IPS-20b (cell line): ENCODE measurements at regions not wholly inside any gene's neighbourhood (a gene's known extent, or its start where the extent isn't known, plus 50 kb on each side); places are given as distances from the start of the nearest gene placed in this dataset.
A peak's percentile ranks its signal among the peaks of the same experiment; 100 is the strongest.

Experiments
- H3K27ac ChIP-seq: one replicate; pipeline ENCODE4 v1.5.1; 2013; ENCODE audit warnings: low read length
- H3K27me3 ChIP-seq: 2 replicates; pipeline ENCODE4 v1.6.1; 2013; ENCODE audit warnings: mild to moderate bottlenecking, low read length, inconsistent platforms; ENCODE audit not compliant: insufficient read depth
- H3K36me3 ChIP-seq: 2 replicates; pipeline ENCODE4 v1.6.1; 2013; ENCODE audit warnings: low read depth, mild to moderate bottlenecking, inconsistent platforms, low read length, moderate library complexity; ENCODE audit not compliant: insufficient read depth
- H3K4me1 ChIP-seq: 2 replicates; pipeline ENCODE4 v1.6.1; 2013; ENCODE audit warnings: mild to moderate bottlenecking, control low read depth, inconsistent platforms, low read length, moderate library complexity; ENCODE audit not compliant: insufficient read depth
- H3K4me3 ChIP-seq: 2 replicates; pipeline ENCODE4 v1.5.1; 2013; ENCODE audit warnings: mild to moderate bottlenecking, low read length, inconsistent platforms
- H3K9ac ChIP-seq: 2 replicates; pipeline ENCODE4 v1.6.1; 2013; ENCODE audit warnings: low read depth, mild to moderate bottlenecking, inconsistent platforms, low read length, moderate library complexity
- H3K9me3 ChIP-seq: 2 replicates; pipeline ENCODE4 v1.6.1; 2013; ENCODE audit warnings: mild to moderate bottlenecking, low read depth, low read length, inconsistent platforms; ENCODE audit not compliant: insufficient read depth

DNA sequence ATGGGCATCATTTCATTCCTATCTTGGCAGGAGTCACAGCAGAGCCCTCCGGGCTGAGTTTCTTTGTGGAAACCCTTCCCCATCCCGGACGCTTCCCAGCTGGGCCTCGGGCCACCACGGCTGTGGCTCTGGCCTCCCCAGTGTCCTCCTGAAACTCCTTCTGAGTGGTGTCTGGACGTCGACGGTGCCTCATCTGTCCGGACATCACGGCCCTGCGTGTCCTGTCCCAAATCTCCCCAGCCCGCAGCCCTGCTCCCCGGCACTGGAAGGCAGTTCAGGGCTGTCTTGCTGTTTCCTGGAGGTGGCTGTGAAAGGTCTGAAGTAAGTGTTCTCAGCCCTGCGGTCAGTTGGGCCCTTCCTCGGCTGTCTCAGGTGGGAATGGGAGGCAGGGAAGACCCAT, 99.8 kb upstream of the TMEM18 start:
- H3K9ac ChIP-seq: no peak overlapping the region
- H3K36me3 ChIP-seq: no peaks in the 10 kb centered on the region
- H3K27ac ChIP-seq: no peak overlapping the region
- H3K4me1 ChIP-seq: peaks cover 23% of the 10 kb centered on the region
- H3K9me3 ChIP-seq: no peaks in the 10 kb centered on the region
- H3K27me3 ChIP-seq: no peaks in the 10 kb centered on the region; the same call in 1 of the 2 replicates
- H3K4me3 ChIP-seq: no peak overlapping the region

DNA sequence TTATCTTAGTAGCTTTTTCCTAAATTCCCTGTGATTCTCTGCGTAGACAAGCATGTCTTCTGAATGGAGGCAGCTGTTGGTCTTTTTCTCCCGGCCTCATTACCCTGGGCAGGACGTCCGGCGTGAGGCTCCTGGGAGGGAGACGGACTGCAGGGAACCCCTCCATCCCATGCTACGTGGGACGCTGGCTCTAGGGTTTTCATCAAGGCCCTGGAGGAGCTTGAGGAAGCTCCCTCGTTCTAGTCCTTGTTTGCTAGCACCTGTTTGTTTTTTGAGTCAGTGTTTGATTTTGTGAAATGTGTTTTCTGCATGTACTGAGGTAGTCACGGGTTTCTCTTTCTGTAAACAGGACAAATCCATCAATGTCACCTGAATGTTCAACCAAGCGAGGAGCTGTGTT, 99.3 kb upstream of the TMEM18 start:
- peaks cover 23% of the 10 kb centered on the region for H3K4me1 ChIP-seq
- H3K9me3 ChIP-seq: no peaks in the 10 kb centered on the region
- no peak overlapping the region for H3K27ac ChIP-seq
- H3K36me3 ChIP-seq: no peaks in the 10 kb centered on the region
- H3K9ac ChIP-seq: no peak overlapping the region
- no peaks in the 10 kb centered on the region; the same call in 1 of the 2 replicates for H3K27me3 ChIP-seq
- H3K4me3 ChIP-seq: no peak overlapping the region

DNA sequence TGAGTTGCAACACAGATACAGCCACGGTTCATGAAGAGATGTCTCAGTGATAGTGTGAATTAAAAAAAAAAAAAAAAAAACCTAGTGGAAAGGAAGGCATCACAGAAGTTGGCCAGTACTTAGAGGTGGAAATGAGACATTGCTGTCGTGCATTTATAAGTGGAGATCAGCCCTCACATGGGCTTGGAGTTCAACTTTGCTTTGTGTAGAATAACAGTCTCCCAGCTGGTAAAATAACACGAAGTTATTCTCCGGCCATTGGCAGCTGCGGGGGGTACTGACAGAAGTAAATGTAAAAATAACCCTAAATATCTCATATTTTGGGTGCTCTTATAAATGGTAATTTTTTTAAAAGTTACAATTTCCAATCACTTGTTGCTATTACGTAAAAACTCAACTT, 98.8 kb upstream of the TMEM18 start:
- H3K9ac ChIP-seq: no peak overlapping the region
- H3K27me3 ChIP-seq: no peaks in the 10 kb centered on the region; the same call in 1 of the 2 replicates
- H3K4me1 ChIP-seq: peaks cover 23% of the 10 kb centered on the region
- no peaks in the 10 kb centered on the region for H3K9me3 ChIP-seq
- H3K27ac ChIP-seq: no peak overlapping the region
- H3K36me3 ChIP-seq: no peaks in the 10 kb centered on the region
- H3K4me3 ChIP-seq: no peak overlapping the region

DNA sequence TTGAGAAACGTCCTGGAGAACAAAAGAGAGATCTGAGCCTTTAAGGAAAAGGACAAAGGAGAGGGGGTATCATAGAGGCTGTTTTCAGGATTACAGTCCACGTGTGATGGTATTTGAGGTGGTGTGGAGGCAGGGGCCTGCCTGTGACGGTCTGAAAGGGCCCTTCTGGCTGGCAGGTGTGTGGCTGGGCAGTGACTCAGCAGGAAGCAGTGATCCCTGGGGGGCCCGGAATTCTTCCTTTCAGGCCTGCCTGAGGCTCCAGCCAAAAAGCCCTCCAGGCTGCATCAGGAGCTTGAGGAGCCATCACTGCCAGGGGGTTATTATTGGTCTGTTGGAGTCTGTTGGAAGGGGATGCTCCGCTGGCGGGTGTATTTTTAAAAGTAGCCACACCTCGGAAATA, 97.2 kb upstream of the TMEM18 start:
- Histone ChIP-seq H3K36me3 (no peaks in the 10 kb centered on the region), H3K9ac (no peak overlapping the region; the same call in 1 of the 2 replicates), H3K4me1 (peaks cover 23% of the 10 kb centered on the region)

DNA sequence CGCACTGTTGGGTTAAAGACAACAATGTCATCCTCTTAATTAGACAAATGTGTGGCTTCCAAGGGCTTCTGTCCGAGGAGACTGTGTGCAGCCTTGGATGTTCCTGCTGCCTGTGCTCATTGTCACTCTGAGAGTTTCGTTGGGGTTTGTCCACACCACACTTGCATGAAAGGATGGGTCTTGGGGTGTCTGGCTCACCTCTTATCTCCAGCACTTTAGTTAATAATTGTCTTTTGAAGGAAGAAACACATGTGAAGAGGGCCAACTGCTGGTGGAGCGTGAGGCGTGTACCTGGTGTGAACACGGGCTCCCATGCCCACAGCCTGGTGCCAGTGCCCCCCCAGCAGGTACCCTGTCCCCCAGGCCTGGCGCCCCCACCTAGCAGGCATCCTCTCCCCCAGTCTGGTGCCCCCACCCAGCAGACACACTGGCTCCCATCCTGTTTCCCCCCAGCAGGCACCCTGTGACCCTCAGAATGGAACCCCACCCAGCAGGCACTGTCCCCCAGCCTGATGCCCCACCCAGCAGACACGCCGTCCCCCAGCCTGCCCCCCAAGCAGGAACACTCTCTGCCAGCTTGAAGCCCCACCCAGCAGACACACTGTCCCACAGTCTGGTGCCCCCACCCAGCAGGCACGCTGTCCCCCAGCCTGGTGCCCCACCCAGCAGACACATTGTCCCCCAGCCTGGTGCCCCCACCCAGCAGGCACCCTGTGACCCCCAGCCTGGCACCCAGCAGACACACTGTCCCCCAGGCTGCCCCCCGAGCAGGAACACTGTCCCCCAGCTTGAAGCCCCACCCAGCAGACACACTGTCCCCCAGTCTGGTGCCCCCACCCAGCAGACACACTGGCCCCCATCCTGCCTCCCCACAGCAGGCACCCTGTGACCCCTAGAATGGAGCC, 96.3 kb upstream of the TMEM18 start:
- Histone ChIP-seq H3K27me3 (no peaks in the 10 kb centered on the region; the same call in 1 of the 2 replicates), H3K4me3 (no peak overlapping the region), H3K27ac (no peak overlapping the region), H3K9ac (no peak overlapping the region; the same call in 1 of the 2 replicates), H3K9me3 (no peaks in the 10 kb centered on the region), H3K4me1 (peaks cover 23% of the 10 kb centered on the region), H3K36me3 (no peaks in the 10 kb centered on the region)

More for the DNA sequence above, 97.2 kb upstream of the TMEM18 start:
- Histone ChIP-seq H3K27ac (no peak overlapping the region), H3K4me3 (peak overlapping the region; percentile 10; the same call in 1 of the 2 replicates), H3K27me3 (no peaks in the 10 kb centered on the region; the same call in 1 of the 2 replicates), H3K9me3 (no peaks in the 10 kb centered on the region)

DNA sequence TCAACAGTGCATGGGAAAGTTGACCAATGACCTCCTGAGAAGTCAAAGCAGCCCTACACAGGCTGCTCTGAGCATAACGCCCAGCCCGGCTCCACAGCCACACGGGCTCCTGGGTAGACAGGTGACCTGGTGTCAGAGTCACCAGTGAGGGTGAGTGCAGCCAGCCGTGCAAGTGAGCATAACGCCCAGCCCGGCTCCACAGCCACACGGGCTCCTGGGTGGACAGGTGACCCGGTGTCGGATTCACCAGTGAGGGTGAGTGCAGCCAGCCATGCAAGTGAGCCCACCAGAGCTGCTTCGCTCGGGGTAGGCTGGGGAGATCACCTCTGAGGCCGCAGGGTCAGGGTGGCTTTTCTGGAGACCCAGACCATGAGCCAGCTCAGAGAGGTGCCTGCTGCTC, 94.3 kb upstream of the TMEM18 start:
- Histone ChIP-seq H3K9me3 (no peaks in the 10 kb centered on the region), H3K4me1 (peaks cover 23% of the 10 kb centered on the region), H3K9ac (no peak overlapping the region), H3K27me3 (no peaks in the 10 kb centered on the region), H3K4me3 (no peak overlapping the region), H3K36me3 (no peaks in the 10 kb centered on the region), H3K27ac (no peak overlapping the region)

DNA sequence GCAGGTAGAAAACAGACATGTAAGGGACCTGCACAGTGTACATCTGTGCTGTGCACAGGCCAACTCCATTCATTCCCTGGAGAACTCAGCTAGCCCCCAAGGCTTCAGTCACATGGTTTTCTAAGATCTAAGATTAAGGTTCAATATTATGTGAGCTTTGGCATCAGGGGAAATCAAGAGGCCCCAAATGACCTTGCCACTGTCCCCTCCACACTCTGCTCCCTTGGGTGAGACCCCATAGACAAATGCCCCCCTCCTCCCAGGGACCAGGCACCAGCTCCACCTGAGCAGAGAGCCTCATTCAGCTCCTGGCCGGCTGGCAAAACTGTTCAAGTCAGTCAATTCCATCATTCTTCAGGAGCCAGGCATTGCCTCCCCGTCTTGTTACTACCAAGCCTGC, 93.6 kb upstream of the TMEM18 start:
- Histone ChIP-seq H3K27me3 (no peaks in the 10 kb centered on the region), H3K27ac (no peak overlapping the region), H3K9ac (no peak overlapping the region), H3K9me3 (no peaks in the 10 kb centered on the region), H3K4me3 (no peak overlapping the region), H3K4me1 (peaks cover 15% of the 10 kb centered on the region), H3K36me3 (no peaks in the 10 kb centered on the region)

DNA sequence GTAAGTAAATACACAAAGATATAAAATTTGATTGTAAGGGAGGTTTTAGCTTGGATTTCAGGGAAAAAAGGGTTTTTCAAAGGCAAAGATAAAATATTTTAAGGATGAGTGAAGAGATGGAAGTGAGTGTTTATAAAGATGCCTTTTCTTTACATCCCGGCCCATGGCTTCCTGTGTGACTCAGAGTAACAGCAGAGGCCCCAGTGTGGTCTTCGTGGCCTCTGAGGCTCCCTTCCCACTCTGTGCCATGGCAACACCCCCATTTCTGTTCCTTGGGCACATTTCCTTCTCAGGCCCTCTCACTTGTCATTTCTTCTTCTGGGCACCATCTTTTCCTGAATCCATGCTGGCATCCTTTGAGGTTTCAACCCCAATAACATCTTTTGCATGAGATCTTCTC, 92.6 kb upstream of the TMEM18 start:
- Histone ChIP-seq H3K4me1 (peaks cover 7% of the 10 kb centered on the region), H3K27me3 (no peaks in the 10 kb centered on the region), H3K27ac (no peak overlapping the region), H3K4me3 (no peak overlapping the region), H3K9me3 (no peaks in the 10 kb centered on the region), H3K36me3 (no peaks in the 10 kb centered on the region), H3K9ac (no peak overlapping the region)

DNA sequence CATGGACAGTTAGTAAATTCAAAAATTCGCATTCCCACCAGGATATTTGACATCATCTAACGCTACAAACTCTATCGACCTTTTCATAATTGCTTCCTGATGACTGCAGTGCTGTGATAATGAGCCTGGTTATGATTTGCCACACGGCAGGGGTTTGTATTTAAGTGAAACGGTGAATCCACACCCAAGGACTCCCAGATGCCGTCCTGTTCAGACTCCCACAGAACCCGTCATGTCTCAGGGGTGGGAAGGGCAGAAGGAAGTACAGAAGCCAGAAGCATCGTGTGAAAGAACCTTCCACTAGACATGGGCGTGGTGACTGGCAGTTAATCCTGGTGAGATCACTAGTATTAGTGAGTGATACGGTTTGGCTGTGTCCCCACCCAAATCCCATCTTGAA, 91.2 kb upstream of the TMEM18 start:
- no peaks in the 10 kb centered on the region for H3K9me3 ChIP-seq
- H3K4me1 ChIP-seq: no peaks in the 10 kb centered on the region
- H3K27ac ChIP-seq: no peak overlapping the region
- H3K36me3 ChIP-seq: no peaks in the 10 kb centered on the region
- H3K27me3 ChIP-seq: no peaks in the 10 kb centered on the region
- no peak overlapping the region for H3K4me3 ChIP-seq
- H3K9ac ChIP-seq: no peak overlapping the region

DNA sequence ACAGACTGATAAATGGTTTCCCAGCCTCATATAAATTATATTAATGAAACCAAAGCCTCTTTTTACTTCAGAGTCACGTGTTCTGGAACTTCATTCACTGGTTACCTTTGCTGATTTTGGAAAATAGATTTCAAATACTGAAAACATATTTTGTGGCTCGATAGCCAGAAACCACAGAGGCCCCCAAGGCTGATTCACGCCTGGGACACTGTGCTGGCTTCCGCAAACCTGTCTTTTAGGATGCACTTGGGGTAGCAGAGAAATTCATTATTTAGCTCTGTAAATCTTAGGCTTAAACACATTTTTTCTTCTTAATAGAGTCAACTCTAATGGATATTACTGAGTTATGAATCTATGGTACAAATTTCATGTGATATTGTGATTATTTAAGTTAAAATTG, 90.7 kb upstream of the TMEM18 start:
- H3K4me1 ChIP-seq: no peaks in the 10 kb centered on the region
- H3K27me3 ChIP-seq: no peaks in the 10 kb centered on the region
- no peak overlapping the region for H3K27ac ChIP-seq
- H3K9ac ChIP-seq: no peak overlapping the region
- no peak overlapping the region for H3K4me3 ChIP-seq
- H3K36me3 ChIP-seq: no peaks in the 10 kb centered on the region
- H3K9me3 ChIP-seq: no peaks in the 10 kb centered on the region

DNA sequence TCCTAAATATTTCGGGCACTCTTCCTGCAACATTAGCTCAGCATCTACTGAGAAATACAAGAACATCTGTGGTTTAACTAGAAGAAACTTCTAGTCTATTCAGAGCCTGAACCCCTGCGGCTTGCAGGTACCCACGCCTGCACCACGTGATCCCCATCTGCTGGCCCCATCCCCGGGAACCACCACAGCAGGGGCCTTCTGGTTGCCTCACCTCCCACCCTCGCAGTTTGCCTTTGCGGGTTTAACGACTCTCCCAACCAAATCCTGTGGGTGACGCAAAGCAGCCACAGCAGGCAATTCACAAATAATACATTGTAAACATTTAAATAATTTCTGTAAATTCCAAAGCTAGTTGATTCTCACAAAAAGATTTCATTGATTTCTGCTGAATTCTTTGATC, 90.2 kb upstream of the TMEM18 start:
- Histone ChIP-seq H3K36me3 (no peaks in the 10 kb centered on the region), H3K4me3 (no peak overlapping the region), H3K27ac (no peak overlapping the region), H3K4me1 (no peaks in the 10 kb centered on the region), H3K27me3 (no peaks in the 10 kb centered on the region), H3K9me3 (no peaks in the 10 kb centered on the region), H3K9ac (no peak overlapping the region)

DNA sequence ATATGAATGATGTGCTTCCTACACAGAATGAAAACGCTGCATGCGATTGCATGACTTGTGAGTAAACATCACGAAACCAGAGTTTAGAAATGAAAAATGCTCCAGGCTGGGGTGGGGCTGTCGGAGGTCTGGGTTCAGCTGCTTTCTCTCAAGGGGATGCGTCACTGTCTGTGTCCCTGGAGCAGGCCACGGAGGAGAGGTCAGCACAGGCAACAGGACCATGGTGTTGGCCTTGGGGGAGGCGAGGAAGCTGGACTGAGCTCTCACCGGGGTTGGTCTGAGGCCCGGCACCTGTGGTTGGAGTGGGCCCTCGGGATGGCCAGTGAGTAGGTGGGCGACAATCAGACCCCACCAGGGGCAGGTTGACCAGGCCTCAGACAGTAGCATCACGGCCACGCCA, 89.0 kb upstream of the TMEM18 start:
- H3K9me3 ChIP-seq: no peaks in the 10 kb centered on the region
- no peak overlapping the region for H3K4me3 ChIP-seq
- H3K27me3 ChIP-seq: no peaks in the 10 kb centered on the region
- no peak overlapping the region for H3K27ac ChIP-seq
- no peaks in the 10 kb centered on the region for H3K36me3 ChIP-seq
- H3K9ac ChIP-seq: no peak overlapping the region
- no peaks in the 10 kb centered on the region for H3K4me1 ChIP-seq
